Smooth muscle cell (in vitro differentiated cells): ENCODE measurements at regions not wholly inside any gene's neighbourhood (a gene's known extent, or its start where the extent isn't known, plus 50 kb on each side); places are given as distances from the start of the nearest gene placed in this dataset.

Experiments used
- DNase-seq: peaks from one replicate; lab custom pipeline; 2025; ENCODE audit not compliant: unreplicated experiment; lab: John Stamatoyannopoulos, UW
- H2AFZ ChIP-seq: fragments of 200-600 bp; sonication (generic); 2 replicates; pipeline ENCODE4 v1.6.0; 2016; ENCODE audit warnings: antibody characterized with exemption, low read depth, mild to moderate bottlenecking
- H3F3A ChIP-seq: fragments of 200-600 bp; sonication (generic); 2 replicates; pipeline ENCODE4 v1.6.0; 2017; ENCODE audit warnings: antibody characterized with exemption, low read depth
- H3K27ac ChIP-seq: fragments of 200-600 bp; sonication (generic); 2 replicates; pipeline ENCODE4 v1.5.1; 2016; ENCODE audit warnings: low read depth, mild to moderate bottlenecking
- H3K27me3 ChIP-seq: fragments of 200-600 bp; sonication (generic); 2 replicates; pipeline ENCODE4 v1.6.1; 2016; ENCODE audit warnings: low read depth, mild to moderate bottlenecking
- H3K36me3 ChIP-seq: fragments of 200-600 bp; sonication (generic); 2 replicates; pipeline ENCODE4 v1.5.1; 2016; ENCODE audit warnings: low read depth
- H3K4me1 ChIP-seq: fragments of 200-600 bp; sonication (generic); 2 replicates; pipeline ENCODE4 v1.5.1; 2016; ENCODE audit warnings: low read depth
- H3K4me2 ChIP-seq: fragments of 200-600 bp; sonication (generic); 2 replicates; pipeline ENCODE4 v1.6.0; 2016; ENCODE audit warnings: mild to moderate bottlenecking
- H3K4me3 ChIP-seq: fragments of 200-600 bp; sonication (generic); 2 replicates; pipeline ENCODE4 v1.5.1; 2016; ENCODE audit warnings: mild to moderate bottlenecking
- H3K79me2 ChIP-seq: fragments of 200-600 bp; sonication (generic); 2 replicates; pipeline ENCODE4 v1.6.0; 2016; ENCODE audit warnings: low read depth, mild to moderate bottlenecking
- H3K9ac ChIP-seq: fragments of 200-600 bp; sonication (generic); 2 replicates; pipeline ENCODE4 v1.6.0; 2016; ENCODE audit warnings: low read depth
- H3K9me3 ChIP-seq: fragments of 200-600 bp; sonication (generic); replicated peaks from 2 replicates; pipeline ENCODE4 v1.5.1; 2016; ENCODE audit warnings: low read depth
- H4K20me1 ChIP-seq: fragments of 200-600 bp; sonication (generic); 2 replicates; pipeline ENCODE4 v1.6.0; 2016; ENCODE audit warnings: low read depth
- WGBS: methylation state at CpG from one replicate; pipeline ENCODE4 v1.1.7; 2016; ENCODE audit warnings: low lambda C conversion rate; 5-methylcytosine and 5-hydroxymethylcytosine counted together
- TF ChIP-seq, protein P1 (sequence below): fragments of 200-600 bp; sonication (generic); IDR thresholded peaks from 2 replicates; pipeline ENCODE4 v1.5.1; 2017; ENCODE audit warnings: borderline replicate concordance, mild to moderate bottlenecking, antibody characterized with exemption; ENCODE audit not compliant: insufficient read depth, poor library complexity, severe bottlenecking

DNA sequence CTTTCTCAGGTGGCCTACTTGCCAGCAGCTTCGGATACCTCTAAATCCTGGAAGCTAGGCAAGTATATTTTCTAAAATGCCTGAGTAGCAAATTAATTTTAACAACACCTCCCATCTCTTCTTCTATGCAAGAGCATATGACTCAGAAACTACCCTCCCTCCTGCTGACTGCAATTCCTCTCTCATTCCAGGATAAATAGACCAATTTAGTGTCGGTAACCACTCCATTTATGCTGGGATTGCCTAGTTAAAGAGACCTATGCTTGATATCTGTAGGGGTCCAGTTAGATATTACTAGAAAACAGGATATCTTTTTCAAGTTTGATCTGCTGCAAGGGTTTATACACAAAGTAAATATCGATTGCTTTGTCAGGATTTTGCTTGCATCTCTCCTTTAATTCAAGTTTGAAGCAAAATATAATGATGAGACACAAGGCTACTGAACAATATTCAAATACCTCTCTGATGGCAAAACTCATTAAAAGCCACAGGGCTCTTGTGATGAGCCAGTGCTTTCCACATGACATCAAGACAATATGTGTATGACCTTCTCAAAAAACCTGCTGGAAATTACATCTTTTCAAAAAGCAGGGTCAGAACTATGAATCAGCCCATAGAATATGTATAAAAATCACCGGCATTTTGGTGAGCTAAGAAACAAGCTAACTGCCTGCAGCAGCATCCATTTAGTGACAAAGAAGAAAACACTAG, 491.6 kb upstream of the NECTIN3 start:
- Histone ChIP-seq H3K4me3 (no peak overlapping the region), H3K79me2 (no peaks in the 10 kb centered on the region), H3K36me3 (no peaks in the 10 kb centered on the region), H3K4me2 (peak overlapping the region; percentile 24), H3K9me3 (no peaks in the 10 kb centered on the region), H3K4me1 (peaks cover 12% of the 10 kb centered on the region), H4K20me1 (no peaks in the 10 kb centered on the region), H3K27me3 (no peaks in the 10 kb centered on the region), H3K27ac (no peak overlapping the region), H3K9ac (no peak overlapping the region), H2AFZ (no peak overlapping the region), H3F3A (no peaks in the 10 kb centered on the region)
- no peak for DNase-seq
- 66% methylated on average over 4 of the region's 4 CpGs for WGBS
- TF ChIP-seq, protein P1, sequence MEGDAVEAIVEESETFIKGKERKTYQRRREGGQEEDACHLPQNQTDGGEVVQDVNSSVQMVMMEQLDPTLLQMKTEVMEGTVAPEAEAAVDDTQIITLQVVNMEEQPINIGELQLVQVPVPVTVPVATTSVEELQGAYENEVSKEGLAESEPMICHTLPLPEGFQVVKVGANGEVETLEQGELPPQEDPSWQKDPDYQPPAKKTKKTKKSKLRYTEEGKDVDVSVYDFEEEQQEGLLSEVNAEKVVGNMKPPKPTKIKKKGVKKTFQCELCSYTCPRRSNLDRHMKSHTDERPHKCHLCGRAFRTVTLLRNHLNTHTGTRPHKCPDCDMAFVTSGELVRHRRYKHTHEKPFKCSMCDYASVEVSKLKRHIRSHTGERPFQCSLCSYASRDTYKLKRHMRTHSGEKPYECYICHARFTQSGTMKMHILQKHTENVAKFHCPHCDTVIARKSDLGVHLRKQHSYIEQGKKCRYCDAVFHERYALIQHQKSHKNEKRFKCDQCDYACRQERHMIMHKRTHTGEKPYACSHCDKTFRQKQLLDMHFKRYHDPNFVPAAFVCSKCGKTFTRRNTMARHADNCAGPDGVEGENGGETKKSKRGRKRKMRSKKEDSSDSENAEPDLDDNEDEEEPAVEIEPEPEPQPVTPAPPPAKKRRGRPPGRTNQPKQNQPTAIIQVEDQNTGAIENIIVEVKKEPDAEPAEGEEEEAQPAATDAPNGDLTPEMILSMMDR: no peak

DNA sequence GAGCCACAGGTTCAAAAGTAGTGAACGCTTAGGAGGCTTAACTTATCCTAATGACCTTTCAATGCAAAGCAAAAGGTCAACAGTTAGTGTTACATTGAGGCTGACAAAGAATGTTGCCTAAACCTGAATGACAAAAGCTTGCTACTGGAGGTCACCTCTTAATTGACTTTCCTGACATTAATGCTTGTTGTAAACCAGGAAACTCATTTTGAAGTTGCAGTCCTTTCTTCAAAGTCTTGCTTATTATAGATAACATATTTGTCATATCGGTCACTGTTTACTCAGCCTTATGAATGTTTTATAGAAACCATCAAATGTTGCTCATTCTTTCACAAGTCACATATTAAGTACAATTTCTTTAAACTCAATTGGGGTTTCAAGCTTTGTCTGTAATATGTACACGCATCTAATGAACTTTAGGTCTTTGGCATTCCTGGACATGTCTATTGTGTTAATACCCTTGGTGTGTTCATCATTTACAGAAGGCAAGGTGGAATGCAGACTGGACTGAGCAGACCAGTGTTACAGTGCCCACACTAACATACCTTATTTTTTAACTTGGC, 488.2 kb upstream of the NECTIN3 start:
- H3K4me1 ChIP-seq: peaks cover 6% of the 10 kb centered on the region
- H3K4me2 ChIP-seq: no peak overlapping the region
- H3F3A ChIP-seq: no peaks in the 10 kb centered on the region
- H3K4me3 ChIP-seq: no peak overlapping the region
- TF ChIP-seq, protein P1: no peak
- DNase-seq: no peak
- no peaks in the 10 kb centered on the region for H3K27me3 ChIP-seq
- no peaks in the 10 kb centered on the region for H4K20me1 ChIP-seq
- no peak overlapping the region for H3K9ac ChIP-seq
- no peak overlapping the region for H2AFZ ChIP-seq
- WGBS: 45% methylated on average over 3 of the region's 3 CpGs
- H3K9me3 ChIP-seq: no peaks in the 10 kb centered on the region
- H3K27ac ChIP-seq: no peak overlapping the region
- no peaks in the 10 kb centered on the region for H3K36me3 ChIP-seq
- H3K79me2 ChIP-seq: no peaks in the 10 kb centered on the region

DNA sequence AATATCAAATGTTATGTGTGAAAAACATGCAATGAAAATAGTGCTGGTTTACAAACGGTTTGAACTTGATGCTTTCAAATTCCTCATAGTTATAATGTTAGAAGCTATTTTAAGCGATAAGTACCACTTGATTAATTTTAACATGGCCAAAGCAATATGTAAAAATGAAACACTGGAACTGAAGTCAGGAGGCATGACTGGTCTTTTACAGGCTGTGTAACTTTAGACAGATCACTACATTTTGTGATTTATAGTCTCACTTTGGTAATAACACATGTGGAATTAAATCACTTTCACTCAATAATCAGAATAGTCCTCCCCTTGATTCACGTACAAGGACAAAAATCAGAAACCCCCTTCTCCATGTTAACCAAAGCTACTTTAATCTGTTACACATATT, 482.7 kb upstream of the NECTIN3 start:
- WGBS: 90% methylated on average over 3 of the region's 3 CpGs
- no peak overlapping the region for H3K4me2 ChIP-seq
- no peak overlapping the region for H2AFZ ChIP-seq
- H3F3A ChIP-seq: no peaks in the 10 kb centered on the region
- H3K9ac ChIP-seq: no peak overlapping the region
- H3K9me3 ChIP-seq: no peaks in the 10 kb centered on the region
- H3K4me3 ChIP-seq: no peak overlapping the region
- no peaks in the 10 kb centered on the region for H4K20me1 ChIP-seq
- H3K36me3 ChIP-seq: no peaks in the 10 kb centered on the region
- no peaks in the 10 kb centered on the region for H3K4me1 ChIP-seq
- no peaks in the 10 kb centered on the region for H3K79me2 ChIP-seq
- no peak overlapping the region for H3K27ac ChIP-seq
- TF ChIP-seq, protein P1: no peak
- H3K27me3 ChIP-seq: no peaks in the 10 kb centered on the region
- DNase-seq: no peak

DNA sequence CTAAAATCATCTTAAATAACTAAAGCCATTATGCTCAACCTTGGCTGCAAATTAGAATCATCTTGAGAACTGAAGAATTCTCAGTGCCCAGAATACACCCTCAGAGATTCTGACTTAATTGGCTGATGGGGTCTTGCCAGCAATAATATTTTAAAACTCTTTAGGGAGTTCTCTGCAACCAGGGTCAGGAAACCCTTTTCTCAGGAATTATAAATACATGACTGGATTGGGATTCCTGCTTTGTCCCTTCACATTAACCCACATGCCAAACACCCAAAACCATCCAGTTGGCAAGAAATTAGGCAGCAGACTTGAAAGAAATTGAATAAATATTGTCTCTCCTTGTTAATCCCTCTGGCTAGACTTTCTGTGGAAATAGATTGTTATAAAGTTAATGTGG, 482.3 kb upstream of the NECTIN3 start:
- no peak overlapping the region for H3K4me3 ChIP-seq
- no peak for DNase-seq
- TF ChIP-seq, protein P1: no peak
- no peaks in the 10 kb centered on the region for H4K20me1 ChIP-seq
- H3K9me3 ChIP-seq: no peaks in the 10 kb centered on the region
- no peak overlapping the region for H3K27ac ChIP-seq
- H3K27me3 ChIP-seq: no peaks in the 10 kb centered on the region
- no peaks in the 10 kb centered on the region for H3F3A ChIP-seq
- H3K9ac ChIP-seq: no peak overlapping the region
- H3K4me2 ChIP-seq: no peak overlapping the region
- no peak overlapping the region for H2AFZ ChIP-seq
- no peaks in the 10 kb centered on the region for H3K79me2 ChIP-seq
- H3K4me1 ChIP-seq: no peaks in the 10 kb centered on the region
- H3K36me3 ChIP-seq: no peaks in the 10 kb centered on the region
